Subcutaneous abdominal adipose tissue (tissue), 5 donors: ENCODE measurements at regions not wholly inside any gene's neighbourhood (a gene's known extent, or its start where the extent isn't known, plus 50 kb on each side); places are given as distances from the start of the nearest gene placed in this dataset.

Source experiments
- H3K27ac ChIP-seq: one replicate; pipeline ENCODE4 v1.7.0; 2013; ENCODE audit warnings: low read depth, mild to moderate bottlenecking, inconsistent platforms, low read length, moderate library complexity
- H3K27me3 ChIP-seq, 5 donors: one replicate each; pipeline ENCODE4 v1.7.0; 2013; ENCODE audit warnings: low read length in 5 of 5, inconsistent platforms in 1 of 5; ENCODE audit not compliant: control insufficient read depth in 5 of 5, insufficient read depth in 4 of 5
- H3K36me3 ChIP-seq, 5 donors: one replicate each; pipeline ENCODE4 v1.7.0; 2013; ENCODE audit warnings: low read length in 5 of 5; ENCODE audit not compliant: control insufficient read depth in 5 of 5, insufficient read depth in 5 of 5
- H3K4me1 ChIP-seq, 5 donors: one replicate each; pipeline ENCODE4 v1.7.0; 2013; ENCODE audit warnings: low read length in 5 of 5, mild to moderate bottlenecking in 3 of 5, moderate library complexity in 1 of 5; ENCODE audit not compliant: control insufficient read depth in 5 of 5, insufficient read depth in 5 of 5
- H3K4me3 ChIP-seq, 5 donors: one replicate each; pipeline ENCODE4 v1.7.0; 2013; ENCODE audit warnings: low read length in 5 of 5, low read depth in 1 of 5
- H3K9ac ChIP-seq, 5 donors: one replicate each; pipeline ENCODE4 v1.7.0; 2013; ENCODE audit warnings: low read length in 5 of 5, mild to moderate bottlenecking in 4 of 5, moderate library complexity in 3 of 5
- H3K9me3 ChIP-seq, 5 donors: one replicate each; pipeline ENCODE4 v1.7.0; 2013; ENCODE audit warnings: low read length in 5 of 5; ENCODE audit not compliant: control insufficient read depth in 5 of 5
- donor health status: healthy.
- donor health status: healthy.
- donor health status: healthy.
- donor health status: healthy.
- donor health status: healthy.

- Histone ChIP-seq H3K36me3 (no peaks in the 10 kb centered on the region), H3K9ac (no peak overlapping the region), H3K4me1 (no peaks in the 10 kb centered on the region), H3K27ac (no peak overlapping the region), H3K9me3 (no peaks in the 10 kb centered on the region), H3K27me3 (no peaks in the 10 kb centered on the region), H3K4me3 (no peak overlapping the region)
These were observed 236.6 kb upstream of the ANO3 start for GRCh38 chr11:26095340-26095739.

DNA sequence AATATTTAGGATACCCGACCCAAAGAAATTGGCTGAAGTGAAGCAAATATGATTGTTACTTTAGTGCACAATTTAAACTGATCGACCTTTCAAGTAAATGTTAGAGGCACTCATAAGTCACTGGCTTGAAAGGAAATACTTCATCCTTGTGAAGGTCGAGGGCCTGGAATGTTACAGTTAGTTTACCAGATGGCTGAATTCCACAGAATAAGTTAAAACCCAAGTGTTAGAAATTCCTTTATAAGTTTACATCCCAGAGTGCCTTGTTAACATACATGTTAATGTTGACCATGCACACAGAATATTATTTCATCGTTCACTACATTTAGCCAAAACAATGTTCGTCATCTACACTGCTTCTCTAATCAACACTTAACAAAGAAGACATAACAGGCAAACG lies 235.5 kb upstream of the ANO3 start:
- no peaks in the 10 kb centered on the region for H3K4me1 ChIP-seq
- H3K27me3 ChIP-seq, result no peaks in the 10 kb centered on the region
- H3K4me3 ChIP-seq, result no peak overlapping the region

DNA sequence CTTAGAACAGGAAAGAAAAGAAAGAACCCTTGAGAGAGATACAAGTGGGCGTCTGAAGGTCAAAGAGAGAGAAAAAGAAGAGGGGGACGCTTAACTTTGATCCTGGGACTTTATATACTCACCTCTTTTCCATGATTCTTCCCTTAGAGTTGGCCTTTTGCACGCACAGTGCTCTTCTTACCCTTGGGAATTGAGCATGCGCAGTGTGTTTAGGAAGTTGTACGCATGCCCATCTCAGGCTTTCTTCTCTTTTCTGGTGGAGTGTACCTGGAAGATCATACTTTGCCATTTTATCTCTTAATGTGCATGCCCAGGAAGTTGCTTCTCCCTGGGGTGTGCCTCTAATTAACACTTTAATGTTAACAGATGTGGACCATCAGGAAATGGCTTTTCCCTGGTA lies 229.6 kb upstream of the ANO3 start:
- no peaks in the 10 kb centered on the region for H3K4me1 ChIP-seq
- H3K4me3 ChIP-seq, result no peak overlapping the region
- H3K36me3 ChIP-seq, result no peaks in the 10 kb centered on the region
- no peaks in the 10 kb centered on the region for H3K9me3 ChIP-seq
- no peak overlapping the region for H3K27ac ChIP-seq
- no peaks in the 10 kb centered on the region for H3K27me3 ChIP-seq
- no peak overlapping the region for H3K9ac ChIP-seq

More for the DNA sequence above, 235.5 kb upstream of the ANO3 start:
- H3K36me3 ChIP-seq, result no peaks in the 10 kb centered on the region
- no peaks in the 10 kb centered on the region for H3K9me3 ChIP-seq
- no peak overlapping the region for H3K9ac ChIP-seq
- H3K27ac ChIP-seq, result no peak overlapping the region

DNA sequence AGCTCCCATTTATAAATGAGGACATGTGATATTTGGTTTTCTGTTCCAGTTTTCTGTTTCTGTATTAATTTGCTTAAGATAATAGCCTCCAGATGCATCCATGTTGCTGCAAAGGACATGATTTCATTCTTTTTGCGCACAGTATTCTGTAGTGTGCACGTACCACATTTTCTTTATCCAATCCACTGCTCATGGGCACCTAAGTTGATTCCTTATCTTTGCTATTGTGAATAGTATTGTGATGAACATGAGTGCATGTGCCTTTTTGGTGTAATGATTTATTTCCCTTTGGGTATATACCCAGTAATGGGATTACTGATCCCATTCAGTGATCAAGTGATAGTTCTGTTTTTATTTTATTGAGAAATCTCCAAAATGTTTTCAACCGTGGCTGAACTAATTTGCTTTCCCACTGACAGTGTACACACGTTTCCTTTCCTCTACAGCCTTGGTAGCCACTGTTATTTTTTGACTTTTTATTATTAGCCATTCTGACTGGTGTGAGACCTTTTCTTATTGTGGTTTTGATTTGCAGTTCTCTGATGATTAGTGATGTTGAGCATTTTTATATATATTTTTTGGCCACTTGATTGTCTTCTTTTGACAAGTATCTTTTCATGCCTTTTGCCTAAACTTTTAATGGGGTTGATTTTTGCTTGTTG lies 226.0 kb upstream of the ANO3 start:
- no peak overlapping the region for H3K4me3 ChIP-seq
- H3K36me3 ChIP-seq, result no peaks in the 10 kb centered on the region
- H3K4me1 ChIP-seq, result no peaks in the 10 kb centered on the region
- no peaks in the 10 kb centered on the region for H3K9me3 ChIP-seq
- no peak overlapping the region for H3K27ac ChIP-seq
- no peak overlapping the region for H3K9ac ChIP-seq
- no peaks in the 10 kb centered on the region for H3K27me3 ChIP-seq

DNA sequence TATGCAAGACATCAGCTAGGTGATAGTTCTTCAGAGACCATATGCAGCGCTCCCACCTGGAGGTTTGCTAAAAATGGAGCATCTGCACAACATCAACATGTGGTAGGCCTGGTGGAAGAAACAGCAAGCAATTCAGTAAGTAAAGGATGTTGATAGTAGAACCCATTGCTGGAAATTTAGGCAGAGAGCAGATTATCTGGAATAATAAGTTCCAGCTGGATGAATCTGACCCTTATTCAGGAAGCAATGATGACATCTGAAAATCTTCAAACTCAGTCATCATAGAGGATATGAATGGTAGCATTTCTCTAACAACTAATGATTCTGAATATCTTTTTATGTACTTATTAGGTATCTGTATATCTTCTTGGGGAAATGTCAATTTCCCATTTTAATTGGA lies 225.2 kb upstream of the ANO3 start:
- Histone ChIP-seq H3K4me3 (no peak overlapping the region), H3K9ac (no peak overlapping the region), H3K4me1 (no peaks in the 10 kb centered on the region), H3K9me3 (no peaks in the 10 kb centered on the region), H3K27ac (no peak overlapping the region), H3K27me3 (no peaks in the 10 kb centered on the region), H3K36me3 (no peaks in the 10 kb centered on the region)

DNA sequence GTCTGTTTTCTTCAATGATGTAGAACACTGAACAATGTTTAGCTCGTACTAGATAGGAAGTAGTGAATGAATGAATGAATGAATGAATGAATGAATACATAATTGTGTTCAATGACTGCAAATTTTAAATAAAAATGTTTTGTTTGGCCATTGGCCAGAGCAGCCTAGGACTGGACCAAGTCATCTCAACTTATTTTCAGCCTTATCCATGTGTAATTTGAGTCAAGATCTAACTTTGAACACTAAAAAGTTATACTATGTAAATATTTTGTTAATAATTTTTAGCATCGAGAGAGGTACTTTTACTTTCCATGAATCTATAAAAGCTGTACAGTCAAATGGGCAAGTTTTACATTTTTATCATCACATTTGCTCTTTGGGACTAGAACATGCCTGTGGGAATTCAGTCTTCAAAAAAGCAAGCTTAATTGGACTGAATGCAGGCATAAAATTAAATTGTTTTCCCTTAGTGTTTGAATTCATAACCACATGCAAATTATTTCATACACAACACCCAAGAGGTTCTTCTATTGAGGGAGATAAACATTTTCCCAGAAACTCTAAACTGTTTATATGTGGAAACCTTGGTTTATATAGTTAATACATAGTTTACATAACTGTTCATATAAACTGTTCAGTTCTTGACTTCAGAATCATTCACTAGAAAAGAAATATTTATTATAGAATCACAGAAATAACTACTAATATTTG lies 222.1 kb upstream of the ANO3 start:
- no peaks in the 10 kb centered on the region for H3K9me3 ChIP-seq
- no peak overlapping the region for H3K27ac ChIP-seq
- no peaks in the 10 kb centered on the region for H3K4me1 ChIP-seq
- no peak overlapping the region for H3K9ac ChIP-seq
- no peak overlapping the region for H3K4me3 ChIP-seq
- H3K27me3 ChIP-seq, result no peaks in the 10 kb centered on the region
- H3K36me3 ChIP-seq, result no peaks in the 10 kb centered on the region

DNA sequence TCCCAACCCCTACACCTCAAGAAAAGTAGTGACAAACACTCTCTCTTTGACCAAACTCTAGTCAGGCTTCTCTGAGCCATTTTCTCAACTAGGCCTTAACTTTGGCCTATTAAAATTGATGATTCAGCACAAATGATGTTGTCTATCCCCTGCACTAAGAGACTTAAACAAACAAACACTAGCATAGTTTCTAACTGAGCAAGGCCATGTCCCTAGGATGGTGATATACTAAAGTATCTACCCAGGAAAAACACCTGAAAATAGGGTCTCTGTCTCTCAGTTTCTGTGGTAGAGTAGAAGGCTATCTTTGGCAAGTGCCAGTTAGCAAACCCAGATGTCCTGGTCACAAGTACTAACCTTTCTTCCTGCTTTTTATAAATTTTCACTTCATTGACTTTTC lies 219.7 kb upstream of the ANO3 start:
- no peaks in the 10 kb centered on the region for H3K36me3 ChIP-seq
- H3K27ac ChIP-seq, result no peak overlapping the region
- H3K4me3 ChIP-seq, result no peak overlapping the region
- H3K9ac ChIP-seq, result no peak overlapping the region
- no peaks in the 10 kb centered on the region for H3K9me3 ChIP-seq
- no peaks in the 10 kb centered on the region for H3K4me1 ChIP-seq
- no peaks in the 10 kb centered on the region for H3K27me3 ChIP-seq

GRCh38 chr11:26121466-26121865 lies 210.5 kb upstream of the ANO3 start:
- Histone ChIP-seq H3K9me3 (no peaks in the 10 kb centered on the region), H3K36me3 (no peaks in the 10 kb centered on the region), H3K4me3 (no peak overlapping the region), H3K4me1 (no peaks in the 10 kb centered on the region), H3K9ac (no peak overlapping the region), H3K27me3 (no peaks in the 10 kb centered on the region), H3K27ac (no peak overlapping the region)

DNA sequence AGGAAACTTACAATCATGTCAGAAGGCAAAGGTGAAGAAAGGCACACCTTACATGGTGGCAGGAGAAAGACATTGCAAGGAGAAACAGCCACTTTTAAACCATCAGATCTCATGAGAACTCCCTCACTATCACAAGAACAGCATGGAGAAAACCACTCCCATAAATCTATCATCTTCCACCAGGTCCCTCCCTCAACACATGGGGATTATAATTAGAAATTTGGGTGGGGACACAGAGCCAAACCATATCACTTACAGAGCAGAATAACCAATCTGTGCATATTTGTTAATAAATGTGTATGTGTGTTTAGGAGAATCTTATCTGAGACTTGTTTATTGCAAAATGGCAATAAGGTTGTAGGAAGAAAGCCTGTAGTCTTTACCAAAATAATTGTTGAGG lies 205.2 kb upstream of the ANO3 start:
- Histone ChIP-seq H3K27ac (no peak overlapping the region), H3K4me3 (no peak overlapping the region), H3K9me3 (no peaks in the 10 kb centered on the region), H3K9ac (no peak overlapping the region), H3K36me3 (no peaks in the 10 kb centered on the region), H3K4me1 (no peaks in the 10 kb centered on the region), H3K27me3 (no peaks in the 10 kb centered on the region)

GRCh38 chr11:26127336-26127735 lies 204.6 kb upstream of the ANO3 start:
- Histone ChIP-seq H3K9me3 (no peaks in the 10 kb centered on the region), H3K9ac (no peak overlapping the region), H3K4me3 (no peak overlapping the region), H3K36me3 (no peaks in the 10 kb centered on the region), H3K27me3 (no peaks in the 10 kb centered on the region), H3K27ac (no peak overlapping the region), H3K4me1 (no peaks in the 10 kb centered on the region)
